HG02610 (cell line): ENCODE measurements at regions not wholly inside any gene's neighbourhood (a gene's known extent, or its start where the extent isn't known, plus 50 kb on each side); places are given as distances from the start of the nearest gene placed in this dataset.
"Not testable (repeated sequence)": the region's sequence is repeated elsewhere in the genome, so short reads cannot be mapped to it uniquely, and the experiment has no call there.

Experiments used
- ATAC-seq: cut with Tn5 transposase; IDR thresholded peaks from one replicate; pipeline ENCODE4 v1.9.1; 2021; ENCODE audit warnings: mild to moderate bottlenecking, moderate library complexity; ENCODE audit not compliant: unreplicated experiment

DNA sequence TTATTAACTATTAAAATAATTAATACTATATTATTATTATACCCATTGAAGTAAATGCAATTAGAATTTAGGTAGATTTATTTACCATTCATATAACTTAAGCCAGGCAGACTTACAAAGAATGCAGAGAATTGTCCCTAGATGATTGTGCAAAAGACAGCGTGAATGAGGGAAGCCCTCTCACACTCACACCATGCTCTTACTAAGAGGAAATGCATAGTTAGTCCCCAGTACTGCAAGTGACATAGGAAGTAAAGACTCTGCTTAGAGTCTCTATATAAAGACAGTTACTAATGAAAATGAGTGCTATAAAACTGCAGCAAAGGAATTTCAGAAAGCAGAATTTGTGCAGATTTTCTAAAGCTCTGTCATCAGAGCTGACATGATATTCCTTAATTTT, 270.4 kb downstream of the ZBBX start:
- no peak for ATAC-seq

DNA sequence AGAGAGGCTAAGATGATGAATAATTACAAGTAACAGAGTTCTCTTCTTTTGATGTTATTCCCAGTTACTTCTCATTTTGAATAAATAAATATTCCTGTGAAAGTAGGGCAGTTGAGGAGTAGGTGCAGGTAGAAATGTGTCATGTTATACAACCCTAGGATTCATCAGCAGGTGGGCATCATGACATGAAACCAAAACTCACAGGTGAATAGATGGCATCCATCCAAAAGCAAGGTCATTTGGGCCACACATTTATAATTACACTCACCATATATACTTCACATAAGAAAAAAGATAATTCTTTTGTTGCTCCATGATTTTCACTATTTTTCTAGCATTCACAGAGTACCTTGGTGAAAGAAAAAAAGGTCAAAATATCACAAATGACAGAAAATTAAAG, 273.6 kb downstream of the ZBBX start:
- ATAC-seq = no peak

DNA sequence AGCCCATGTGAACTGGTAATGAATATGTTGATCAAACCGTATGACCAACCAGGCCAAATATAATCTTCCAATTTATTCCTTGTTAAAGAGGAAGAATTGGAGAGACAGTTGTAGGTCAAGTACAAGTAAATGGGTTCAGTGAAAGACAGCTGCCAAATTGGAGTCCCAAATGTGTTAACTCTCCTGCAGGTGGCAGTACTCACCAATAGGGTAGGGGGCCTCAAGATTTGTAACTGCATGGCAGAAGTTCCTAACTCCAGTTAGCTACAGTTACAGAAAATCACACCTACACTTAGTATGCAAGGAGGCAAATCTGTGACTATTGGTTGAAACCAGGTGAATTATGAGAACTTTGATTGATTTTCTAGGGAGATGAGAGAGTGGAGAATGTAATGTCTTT, 278.0 kb downstream of the ZBBX start:
- ATAC-seq = no peak

DNA sequence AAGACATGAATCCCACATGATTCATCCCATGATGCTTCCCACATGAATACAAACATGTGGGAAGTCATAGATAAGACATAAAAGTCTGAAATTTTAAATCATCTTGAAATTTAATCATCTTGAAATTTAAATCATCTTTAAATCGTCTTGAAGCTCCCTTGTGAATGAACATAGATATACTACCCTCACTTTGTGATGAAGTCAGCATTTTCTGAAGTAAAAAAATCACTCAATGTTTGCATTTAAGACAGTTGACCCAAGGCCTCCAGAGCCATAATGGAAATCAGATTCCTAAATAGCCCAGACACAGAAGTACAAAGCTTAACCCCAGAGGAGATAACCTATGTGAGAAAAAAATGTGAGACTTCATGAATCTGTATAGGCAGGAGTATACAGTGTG, 279.4 kb downstream of the ZBBX start:
- ATAC-seq = no peak

DNA sequence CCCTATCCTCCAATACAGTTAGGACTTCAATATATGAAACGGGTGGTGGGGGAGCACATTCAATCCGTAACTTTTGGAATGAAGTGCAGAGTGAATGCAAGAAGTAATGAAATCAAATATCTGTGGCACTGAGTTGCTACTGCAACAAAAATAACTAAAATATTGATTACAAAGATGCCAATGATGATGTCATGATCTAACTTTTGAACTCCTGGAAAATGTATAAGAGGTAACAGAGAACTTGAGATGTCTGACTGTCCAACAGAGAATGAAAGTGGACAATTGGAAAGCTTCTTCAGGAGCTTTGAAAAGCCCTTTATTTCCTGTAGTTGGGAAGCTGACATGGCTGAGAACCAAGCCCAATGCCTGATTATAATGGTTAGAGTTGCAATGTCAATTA, 279.9 kb downstream of the ZBBX start:
- no peak for ATAC-seq

DNA sequence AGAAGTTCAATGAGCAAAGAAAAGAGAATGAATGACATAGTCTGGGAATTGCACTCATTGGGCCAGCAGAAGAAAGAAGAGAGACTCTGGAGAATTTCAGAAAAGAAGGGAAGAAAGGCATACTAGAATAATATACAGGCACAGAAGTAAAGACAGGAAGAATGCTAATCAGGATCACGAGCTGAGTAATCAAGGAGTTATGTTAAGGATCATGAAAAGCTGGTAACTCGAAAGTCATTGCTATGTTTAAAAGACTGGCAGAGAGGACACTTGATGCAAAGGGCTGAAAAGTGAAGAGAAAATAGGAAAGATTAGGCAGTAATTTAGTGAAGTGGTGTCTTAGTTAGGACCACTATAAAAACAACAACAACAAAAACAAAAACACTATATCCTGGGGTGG, 284.1 kb downstream of the ZBBX start:
- ATAC-seq = no peak

DNA sequence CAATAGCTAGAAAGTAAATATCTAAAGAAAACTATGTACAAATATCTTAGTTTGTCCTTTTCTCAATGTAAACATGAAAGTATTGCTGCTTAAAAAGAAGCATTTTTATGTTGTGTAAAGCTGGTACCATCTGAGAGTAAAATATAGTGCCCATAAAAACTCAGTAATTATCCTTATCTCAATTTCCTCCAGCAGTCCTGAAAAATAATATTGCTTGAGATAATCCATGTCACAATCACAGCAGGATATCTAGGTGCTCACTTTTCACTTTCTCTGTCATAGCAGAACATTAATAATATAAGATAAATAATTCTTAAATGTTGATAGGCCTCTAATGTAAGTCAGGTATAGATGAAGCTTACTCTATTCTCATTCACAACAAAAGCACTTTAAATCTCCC, 285.5 kb downstream of the ZBBX start:
- no peak for ATAC-seq

DNA sequence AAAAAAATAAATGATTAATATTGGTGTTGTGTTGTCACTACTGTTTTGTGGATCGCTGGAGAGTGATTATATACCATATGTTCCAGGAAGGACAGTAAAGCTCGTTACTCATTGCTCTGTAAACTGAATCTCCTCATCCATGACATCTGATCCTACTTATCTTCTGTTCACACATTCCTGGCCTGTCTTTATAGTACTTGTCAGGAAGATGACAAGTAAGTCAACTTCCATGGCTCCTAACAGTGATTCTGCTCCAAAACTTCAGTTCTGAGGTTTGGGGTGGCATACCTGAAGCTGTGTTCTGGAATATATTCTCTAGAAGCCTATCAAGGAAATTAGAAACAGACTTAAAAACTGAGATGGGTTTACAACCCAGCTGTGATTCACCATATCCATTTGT, 288.9 kb downstream of the ZBBX start:
- no peak for ATAC-seq

DNA sequence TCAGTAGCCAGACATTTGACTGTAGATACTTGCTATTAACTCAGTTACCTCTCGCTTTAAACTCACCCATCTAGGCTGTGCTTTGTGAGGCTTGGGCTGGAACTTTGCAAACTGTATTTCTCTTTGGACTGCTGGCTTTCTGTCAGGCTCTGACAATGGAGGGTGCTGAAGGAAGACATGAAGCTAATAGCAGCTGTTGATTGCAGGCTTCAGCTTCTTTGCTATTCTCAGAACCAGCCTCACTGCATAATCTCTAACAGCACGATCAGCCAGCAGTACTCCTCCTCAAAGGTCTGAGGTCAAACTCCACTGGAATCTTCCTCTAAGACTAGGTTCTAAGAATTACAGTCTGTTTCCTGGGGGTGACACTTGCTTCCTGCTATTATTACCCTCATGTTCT, 295.6 kb downstream of the ZBBX start:
- ATAC-seq = no peak

DNA sequence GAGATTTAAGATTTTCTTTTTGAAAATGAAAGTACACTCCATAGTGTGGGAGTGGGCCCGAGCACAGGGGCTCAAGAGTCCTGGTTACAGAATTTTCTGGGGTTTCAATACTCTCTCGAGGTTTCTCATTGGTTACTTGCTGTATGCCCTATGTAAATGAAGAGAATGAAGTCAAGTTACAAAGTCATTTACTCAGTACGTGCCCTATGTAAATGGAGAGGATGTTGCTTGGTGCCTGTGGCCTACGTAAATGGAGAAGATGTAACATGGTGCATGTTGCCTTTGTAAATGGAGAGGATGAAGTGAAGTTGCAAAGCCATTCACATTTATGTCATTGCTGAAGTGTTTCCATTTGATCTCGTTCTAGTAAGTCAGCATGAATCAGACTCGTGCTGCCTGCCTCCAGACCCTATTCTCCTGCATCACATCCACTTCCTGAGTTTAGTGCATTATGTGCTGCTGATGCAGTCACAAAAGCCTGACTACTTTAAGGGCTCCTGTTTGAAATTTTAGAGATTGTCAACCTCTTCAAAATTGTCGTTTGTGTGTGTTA, 302.0 kb downstream of the ZBBX start:
- no peak for ATAC-seq

DNA sequence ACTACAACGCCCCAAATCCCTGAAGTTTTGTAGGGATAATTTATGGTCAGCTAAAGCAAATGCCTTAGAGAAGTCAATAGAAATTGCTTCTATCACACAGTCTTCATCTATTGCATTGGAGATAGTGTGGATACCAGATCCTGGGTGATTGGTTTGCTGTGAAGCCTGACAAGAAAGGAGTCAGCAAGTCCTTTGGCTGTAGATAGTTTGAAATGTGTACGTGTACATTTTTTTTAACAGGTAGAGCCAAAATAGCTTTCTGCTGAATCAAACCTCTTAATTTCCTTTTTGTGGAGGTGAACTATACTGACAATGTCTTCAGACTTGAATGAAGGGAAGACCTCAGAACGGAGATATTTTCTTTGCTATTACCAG, 312.3 kb downstream of the ZBBX start:
- ATAC-seq = no peak

DNA sequence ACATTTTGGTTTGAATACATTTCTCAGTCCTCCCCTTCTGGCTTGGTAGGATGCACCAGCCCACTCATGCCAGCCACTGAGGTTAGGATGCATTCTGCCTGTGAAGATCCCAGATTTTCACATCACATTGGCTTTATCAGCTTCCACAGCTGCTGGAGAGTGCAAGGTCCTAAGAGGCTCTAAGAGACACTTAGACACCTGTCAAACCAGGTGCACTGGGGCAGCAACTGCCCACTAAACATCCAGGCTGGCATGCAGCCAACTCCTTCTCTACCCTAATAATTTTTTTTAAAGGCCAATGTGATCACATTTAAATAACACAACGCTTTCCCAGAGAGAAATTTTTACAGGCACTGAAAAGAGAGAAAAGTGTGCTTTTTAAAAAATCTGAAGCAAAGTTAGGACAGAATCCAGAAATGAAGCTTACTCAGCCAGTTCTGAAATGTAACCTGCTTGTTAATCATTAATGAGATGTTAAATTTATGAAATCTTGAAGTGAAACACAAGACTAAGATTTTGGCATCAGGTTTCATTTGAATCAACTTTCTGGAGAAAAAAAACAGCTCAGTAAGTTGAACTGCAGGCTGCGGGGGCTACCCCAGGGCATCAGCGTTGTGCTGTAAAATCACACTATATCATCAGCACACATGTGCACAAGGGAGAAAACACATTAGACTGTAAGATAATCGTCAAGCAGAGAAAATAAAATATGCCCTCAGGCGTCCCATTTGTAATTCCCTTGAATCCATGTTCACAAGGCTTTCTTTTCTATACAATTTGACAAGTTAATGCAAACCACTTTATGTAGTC, 312.9 kb downstream of the ZBBX start:
- ATAC-seq = no peak

DNA sequence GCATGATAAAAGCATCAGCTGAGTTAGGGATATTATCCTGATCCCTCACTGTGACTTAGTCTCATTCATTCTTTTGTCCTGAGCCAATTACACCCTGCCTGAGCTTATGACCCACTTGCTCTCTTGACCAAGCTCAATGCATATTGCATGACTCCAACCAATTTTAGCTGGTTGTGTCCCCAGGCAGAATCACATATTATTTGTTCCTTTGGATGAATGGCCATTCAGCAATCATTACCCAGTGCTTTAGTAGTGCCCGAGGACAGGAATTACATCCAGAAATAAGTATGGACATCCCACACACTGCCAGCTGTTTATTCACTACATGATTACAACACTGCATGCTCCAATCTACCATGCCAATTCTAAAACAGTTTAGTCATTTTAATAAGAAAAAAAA, 322.5 kb downstream of the ZBBX start:
- no peak for ATAC-seq

DNA sequence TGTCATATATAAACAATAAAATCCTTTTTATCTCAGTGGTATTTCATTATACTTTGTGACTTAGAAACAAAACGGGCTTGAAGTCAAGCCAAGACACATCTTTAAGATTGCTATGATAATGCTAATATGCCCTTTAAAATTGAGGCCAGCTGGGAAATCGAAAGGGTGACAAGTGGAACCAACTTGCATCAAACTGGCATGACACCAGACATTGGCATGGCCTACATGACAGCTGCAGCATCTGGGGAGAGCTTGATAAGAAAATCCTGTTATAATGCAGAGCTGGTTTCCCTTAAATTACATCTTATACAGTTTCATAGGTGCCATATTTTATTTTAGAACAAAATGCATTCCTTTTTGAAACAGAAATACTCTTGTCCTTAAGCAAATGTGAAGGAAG, 325.2 kb downstream of the ZBBX start:
- no peak for ATAC-seq

DNA sequence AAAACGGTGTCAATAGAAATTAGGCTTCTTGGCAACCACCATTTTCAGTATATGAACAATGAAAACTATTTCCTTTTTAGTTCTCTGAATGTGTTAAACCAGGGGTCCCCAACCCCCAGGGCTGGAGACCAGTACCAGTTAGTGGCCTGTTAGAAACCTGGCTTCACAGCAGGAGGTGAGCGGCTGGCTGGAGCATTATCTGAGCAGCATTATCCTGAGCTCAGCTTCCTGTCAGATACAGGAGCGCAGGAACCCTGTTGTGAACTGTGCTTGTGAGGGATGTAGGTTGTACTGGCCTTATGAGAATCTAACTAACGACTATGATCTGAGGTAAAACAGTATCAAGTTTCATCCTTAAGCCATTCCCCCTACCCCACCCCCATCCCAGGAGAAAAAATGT, 328.7 kb downstream of the ZBBX start:
- no peak for ATAC-seq

DNA sequence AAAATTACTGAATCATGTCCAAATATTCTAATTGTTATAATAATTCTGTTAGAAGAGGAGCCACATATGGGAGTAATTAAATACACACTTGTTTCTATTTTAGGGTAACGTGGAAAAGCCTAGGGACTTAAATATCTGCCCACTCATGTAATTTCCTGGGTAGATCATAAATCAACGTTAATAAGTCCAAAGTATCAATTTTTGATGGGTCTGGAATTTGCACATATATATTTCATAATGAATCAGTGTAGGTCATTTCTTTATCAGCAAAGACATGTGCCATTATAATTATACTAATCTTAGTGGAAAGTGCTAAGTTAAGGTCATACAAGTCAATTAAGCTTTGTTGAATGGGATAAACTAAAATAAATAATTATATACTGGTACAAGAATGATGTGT, 346.2 kb downstream of the ZBBX start:
- ATAC-seq = no peak

DNA sequence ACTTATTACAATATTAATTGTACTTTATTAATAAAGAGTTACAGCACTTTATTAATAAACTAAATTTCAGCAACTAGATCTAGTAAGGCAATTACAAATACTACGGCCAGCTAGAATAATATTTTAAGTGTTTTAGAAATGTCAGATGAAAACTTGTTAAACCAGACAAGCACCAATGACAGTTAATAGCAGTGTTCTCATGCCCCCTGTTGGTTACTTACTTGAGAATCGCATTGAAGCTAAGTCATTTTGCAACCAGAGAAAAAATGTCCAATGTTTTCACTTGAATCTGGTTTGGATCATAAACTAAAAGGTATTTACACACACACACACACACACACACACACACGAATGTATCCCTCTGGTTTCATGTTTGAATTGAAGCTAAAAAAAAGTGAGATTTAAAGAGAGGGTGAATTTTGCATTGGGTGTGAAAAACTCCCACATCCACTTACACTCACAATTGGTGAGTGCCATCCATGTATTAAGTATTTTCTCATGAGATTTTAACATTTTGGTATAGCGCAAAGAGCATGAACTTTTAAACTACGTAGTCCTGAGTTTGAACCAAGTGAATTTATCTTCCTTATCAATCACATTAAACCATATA, 347.7 kb downstream of the ZBBX start:
- ATAC-seq = no peak

DNA sequence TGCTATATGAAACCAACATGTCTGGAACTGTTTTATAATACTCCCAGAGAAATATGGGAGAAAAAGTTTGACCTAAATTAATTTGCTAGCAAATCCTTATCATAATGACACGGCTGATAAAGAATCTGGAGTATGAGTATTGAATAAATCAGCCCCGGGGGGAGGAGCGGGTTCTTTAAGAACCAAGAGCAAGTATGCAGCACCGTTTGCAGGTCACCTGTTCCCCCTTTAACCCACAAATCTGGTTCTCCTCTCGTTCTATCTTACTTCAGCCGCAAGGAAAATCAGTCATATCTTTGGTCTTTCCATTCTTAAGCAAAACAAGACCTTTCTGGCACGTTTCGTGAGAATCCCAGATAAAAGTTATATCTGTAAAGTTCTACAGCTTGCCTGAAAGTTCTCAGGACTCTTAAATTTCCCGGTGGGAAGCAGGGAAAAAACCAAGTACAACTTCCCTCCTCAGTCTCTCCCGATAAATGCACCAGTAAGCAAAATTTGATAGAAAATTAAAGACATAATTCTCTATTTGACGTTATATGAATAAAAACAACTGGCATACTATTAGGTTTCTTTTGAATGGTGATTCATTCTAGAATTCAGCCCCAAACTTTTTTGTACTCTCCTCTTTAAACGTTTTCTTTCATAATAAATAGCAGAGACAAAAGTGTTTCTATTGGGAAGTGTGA, 348.6 kb downstream of the ZBBX start:
- no peak for ATAC-seq

DNA sequence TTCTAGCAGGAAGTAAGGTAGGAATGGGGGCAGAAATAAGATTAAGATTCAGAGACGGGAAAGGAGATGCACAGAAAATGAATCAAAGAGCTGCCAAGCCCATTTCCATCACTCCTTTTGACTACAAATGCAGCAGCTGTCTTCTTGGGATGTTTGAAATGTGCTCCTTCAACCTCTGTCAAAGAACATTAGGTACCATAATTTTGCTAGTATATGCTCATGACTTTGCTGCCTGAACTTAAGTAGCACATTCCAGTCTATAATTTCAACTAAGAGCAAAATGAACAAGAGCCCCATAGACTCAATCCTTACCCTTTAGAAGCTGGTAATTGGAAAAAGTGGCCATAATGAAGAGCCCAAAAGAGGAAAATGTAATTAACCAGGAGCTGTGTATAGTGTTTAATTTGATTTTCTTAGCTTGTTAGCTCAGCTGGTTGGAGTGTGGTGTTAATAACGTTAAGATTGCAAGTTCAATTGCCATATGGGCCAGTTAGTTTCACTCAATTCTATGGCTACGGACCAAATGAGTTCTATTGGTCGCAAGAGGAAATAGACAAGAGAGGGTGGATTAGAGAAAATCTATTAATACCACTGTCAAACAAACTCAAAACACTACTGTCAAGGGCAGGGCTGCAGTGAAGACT, 349.9 kb downstream of the ZBBX start:
- no peak for ATAC-seq

DNA sequence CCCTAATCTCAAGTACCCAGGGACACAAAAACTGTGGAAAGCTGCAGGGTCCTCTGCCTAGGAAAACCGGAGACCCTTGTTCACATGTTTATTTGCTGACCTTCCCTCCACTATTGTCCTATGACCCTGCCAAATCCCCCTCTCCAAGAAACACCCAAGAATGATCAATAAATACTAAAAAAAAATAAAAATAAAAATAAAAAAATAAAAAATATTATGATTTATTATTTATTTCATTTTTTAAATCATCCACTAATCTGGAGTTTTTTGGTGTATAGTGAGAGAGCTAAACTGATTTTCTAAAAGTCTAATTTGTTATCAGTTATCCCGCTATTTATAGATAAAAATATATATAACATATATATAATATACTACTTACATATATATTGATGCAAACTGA, 360.6 kb downstream of the ZBBX start:
- ATAC-seq = not testable (repeated sequence)

DNA sequence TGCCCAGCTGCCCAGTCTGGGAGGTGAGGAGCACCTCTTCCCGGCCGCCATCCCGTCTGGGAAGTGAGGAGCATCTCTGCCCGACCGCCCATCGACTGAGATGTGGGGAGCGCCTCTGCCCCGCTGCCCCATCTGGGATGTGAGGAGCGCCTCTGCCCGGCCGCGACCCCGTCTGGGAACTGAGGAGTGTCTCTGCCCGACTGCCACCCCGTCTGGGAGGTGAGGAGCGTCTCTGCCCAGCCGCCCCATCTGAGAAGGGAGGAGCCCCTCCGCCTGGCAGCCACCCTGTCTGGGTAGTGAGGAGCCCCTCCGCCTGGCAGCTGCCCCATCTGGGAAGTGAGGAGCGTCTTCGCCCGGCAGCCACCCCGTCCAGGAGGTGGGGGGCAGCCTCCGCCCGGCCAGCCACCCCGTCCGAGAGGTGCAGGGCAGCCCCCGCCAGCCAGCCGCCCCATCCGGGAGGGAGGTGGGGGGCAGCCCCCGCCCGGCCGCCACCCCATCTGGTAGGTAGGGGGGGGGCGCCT, 361.4 kb downstream of the ZBBX start:
- not testable (repeated sequence) for ATAC-seq
